Stimulated activated CD4-positive, alpha-beta T cell treated with anti-CD3 and anti-CD28 coated beads, Interleukin-2, amount 100 ng/mL, for 24 hours (primary cell): ENCODE measurements at regions not wholly inside any gene's neighbourhood (a gene's known extent, or its start where the extent isn't known, plus 50 kb on each side); places are given as distances from the start of the nearest gene placed in this dataset.
A peak's percentile ranks its signal among the peaks of the same experiment; 100 is the strongest.

Experiments
- DNase-seq, 2 donors: peaks; one replicate each; pipeline ENCODE4 v3.0.0-alpha.2; 2020

- DNase-seq = no peak
These were observed 1332.6 kb upstream of the CELF4 start for GRCh38 chr18:38898167-38898566.

- no peak for DNase-seq
These were observed 1330.0 kb upstream of the CELF4 start for GRCh38 chr18:38895560-38895959.

DNA sequence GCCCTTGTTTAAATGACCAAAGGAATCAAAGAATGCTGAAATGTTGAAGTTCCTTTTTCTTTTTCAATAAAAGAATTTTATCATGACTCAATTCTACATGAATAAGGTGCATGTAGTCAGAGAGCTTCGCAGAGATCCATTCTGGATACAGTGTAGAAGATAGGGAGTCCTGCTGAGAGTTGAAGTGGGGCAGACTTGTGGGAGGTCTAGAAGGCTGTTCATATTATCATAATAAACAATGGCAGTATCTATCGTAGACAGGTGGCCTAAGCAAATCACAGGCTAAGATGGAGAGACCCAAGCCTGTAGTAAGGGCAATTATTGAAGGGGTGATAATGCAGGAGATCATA is 1322.0 kb upstream of the CELF4 start:
- DNase-seq = no peak

DNA sequence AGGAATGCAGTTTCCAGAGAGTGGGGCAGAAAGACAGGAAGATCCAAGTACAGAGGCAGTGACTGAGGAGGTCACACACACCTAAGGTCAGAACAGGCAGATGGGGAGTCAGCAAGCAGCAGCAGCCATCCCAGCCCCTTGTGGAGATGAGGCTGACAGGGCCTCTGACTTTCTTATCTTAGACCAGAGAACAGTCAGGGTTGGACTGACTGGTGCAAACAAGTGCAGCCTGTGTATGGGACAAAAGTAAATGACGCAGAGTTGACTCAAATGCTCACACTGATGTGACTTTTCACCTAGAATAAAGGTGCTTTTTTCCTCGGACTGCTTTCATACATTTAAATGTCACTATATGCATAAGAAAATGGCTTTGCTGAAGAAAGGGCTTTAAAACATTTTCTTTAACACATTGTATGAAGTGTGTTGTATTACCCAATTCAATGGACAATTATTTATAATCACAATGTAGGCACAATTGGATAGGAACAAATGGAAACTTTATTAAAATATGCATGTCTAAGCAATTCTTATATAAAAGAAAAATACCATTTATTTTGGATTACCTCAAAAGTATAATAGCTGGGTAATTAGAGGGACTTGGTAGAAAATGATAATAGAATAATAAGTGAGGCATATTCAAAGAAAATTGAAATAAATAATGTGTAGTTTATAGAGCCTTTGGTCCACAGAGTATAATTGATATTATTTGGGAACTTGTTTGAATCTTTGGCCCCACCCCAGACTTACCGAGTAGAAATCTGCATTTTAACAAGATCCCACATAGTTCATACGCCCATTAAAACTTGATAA is 1321.5 kb upstream of the CELF4 start:
- no peak for DNase-seq

DNA sequence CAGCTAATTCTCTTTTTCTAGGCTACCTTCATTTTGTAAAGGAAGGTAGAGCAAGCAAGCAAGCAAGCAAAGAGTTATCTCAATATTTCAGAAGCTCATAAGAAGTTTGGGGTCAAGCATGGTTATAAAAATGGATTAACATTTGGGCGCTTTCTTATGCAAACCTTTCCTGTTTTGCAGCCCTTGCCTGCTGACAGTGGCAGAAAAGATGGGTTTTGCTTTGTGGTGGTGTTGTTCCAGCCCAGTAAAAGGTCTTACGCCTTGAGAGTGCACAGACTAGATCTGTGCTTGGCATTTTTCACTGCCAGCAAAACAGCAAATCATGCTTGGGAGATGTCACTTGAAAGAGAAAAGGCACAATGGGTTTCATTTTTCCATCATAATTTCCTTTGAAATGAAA is 1320.6 kb upstream of the CELF4 start:
- no peak for DNase-seq

DNA sequence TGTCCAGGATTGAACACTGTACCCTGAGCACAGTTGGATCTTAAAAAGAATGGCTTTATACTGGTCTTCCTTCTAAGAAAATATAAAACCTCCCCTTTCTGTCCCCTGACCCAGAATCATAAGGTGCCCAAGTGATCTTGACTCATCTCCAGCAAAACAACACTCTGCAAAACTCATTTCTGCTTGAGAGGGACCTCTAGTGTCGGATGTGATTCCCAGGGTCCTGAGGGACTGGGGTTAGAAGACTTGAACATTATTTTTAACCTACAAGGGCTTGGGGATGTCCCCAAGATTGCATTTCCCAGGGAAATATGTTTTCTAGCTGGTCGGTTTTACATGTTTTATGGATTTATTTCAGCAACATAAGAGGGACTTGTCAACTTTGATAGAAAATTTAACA is 1318.5 kb upstream of the CELF4 start:
- no peak for DNase-seq

- DNase-seq = no peak
These were observed 1317.5 kb upstream of the CELF4 start for GRCh38 chr18:38883111-38883510.

GRCh38 chr18:38879871-38880270 is 1314.3 kb upstream of the CELF4 start:
- no peak for DNase-seq

DNA sequence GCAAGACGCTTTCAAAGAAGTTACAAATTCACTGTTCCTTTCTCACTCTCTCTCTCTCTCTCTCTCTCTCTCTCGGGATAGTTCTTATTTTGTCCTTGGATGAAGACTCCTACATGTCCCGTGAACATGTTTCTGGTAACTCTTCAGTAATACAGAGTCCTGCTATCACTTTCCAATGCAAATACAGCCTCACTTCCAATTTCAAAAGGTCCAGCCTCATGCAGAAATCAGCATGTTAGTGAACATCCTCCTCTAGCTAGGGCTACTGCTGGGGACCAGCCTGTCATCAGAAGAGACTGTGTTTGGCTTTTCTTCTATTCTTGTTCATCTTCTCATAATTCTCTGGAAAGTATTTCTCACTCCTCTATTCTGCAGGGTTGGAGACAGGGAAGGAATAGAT is 1306.7 kb upstream of the CELF4 start:
- no peak for DNase-seq

GRCh38 chr18:38868757-38869156 is 1303.2 kb upstream of the CELF4 start:
- no peak for DNase-seq

DNA sequence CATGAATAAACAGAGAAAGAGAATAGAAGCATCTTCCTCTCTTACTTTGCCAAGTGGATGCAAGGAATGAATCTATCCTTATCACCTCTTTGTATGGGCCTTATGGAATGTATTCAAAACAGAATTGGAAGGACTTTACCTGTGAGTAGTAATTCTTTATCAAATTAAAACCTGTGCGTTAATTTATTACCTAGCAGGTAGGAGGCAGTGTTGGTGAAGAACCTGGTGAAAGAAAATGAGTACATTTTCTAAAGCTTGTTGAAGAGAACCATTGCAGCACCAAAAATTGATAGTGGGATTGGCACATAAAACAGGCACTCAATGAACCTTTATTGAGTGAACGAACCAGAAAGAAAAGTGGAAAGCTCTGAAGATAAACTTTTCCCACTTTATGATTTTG is 1302.1 kb upstream of the CELF4 start:
- no peak for DNase-seq

- no peak for DNase-seq
These were observed 1285.9 kb upstream of the CELF4 start for GRCh38 chr18:38851526-38851925.

- no peak for DNase-seq
These were observed 1281.7 kb upstream of the CELF4 start for GRCh38 chr18:38847326-38847725.

GRCh38 chr18:38843291-38843690 is 1277.7 kb upstream of the CELF4 start:
- no peak for DNase-seq

DNA sequence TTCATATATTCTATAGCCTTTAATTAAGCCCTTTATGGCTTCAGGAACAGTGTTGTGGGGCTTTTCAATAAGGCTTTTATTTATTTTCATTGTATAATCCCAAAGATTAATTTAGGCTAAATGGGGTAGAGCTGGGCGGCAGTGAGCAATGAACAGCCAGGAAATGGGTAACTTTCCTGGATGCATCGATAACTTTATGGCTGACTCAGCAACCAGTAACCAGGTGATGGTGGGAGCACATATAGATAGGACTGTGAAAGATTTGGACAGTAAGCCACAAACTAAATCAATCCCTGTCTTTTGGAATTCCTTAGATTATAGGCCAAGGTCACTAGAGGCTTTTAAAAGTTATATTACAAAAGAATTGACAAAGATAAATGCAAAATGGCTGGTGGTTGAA is 1260.6 kb upstream of the CELF4 start:
- no peak for DNase-seq

DNA sequence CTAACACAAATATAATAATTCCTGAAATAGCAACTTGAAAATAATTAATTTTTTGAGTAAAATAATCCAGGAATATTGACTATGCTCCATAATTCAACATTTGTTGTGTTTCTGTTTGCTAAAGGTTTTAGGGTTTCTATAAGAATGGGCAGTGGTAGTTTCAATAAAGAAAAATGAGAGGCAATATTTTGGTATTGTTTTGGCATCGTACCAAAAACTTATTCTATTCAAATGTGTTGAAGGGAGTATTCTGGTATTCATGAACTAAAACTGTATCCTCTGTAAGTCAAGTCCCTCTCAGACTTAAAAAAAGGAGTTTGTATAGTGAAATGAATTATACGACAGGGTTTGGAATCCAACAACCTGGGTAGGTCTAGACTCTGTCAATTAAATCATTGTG is 1245.6 kb upstream of the CELF4 start:
- DNase-seq = no peak

DNA sequence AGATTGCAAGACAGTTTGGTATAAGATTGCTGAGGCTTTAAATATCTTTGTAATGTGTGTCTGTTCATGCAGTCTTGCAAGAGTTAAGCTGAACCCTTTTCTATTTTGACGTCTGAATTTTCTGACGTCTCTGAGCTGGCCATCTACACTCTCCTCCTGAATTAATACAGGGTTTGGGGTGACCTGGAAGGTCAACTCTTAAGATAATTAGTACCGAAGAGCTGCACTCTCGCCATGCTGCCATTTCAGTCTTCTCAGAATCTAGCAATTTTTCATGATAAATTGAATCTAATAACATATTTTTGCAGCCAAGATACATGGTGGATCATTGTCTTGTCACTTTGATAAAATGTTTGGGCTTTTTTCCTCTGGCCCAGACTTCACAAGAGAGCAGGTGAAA is 1245.2 kb upstream of the CELF4 start:
- DNase-seq = no peak

- no peak for DNase-seq
These were observed 1242.3 kb upstream of the CELF4 start for GRCh38 chr18:38807915-38808314.

GRCh38 chr18:38805256-38805655 is 1239.7 kb upstream of the CELF4 start:
- DNase-seq = no peak

DNA sequence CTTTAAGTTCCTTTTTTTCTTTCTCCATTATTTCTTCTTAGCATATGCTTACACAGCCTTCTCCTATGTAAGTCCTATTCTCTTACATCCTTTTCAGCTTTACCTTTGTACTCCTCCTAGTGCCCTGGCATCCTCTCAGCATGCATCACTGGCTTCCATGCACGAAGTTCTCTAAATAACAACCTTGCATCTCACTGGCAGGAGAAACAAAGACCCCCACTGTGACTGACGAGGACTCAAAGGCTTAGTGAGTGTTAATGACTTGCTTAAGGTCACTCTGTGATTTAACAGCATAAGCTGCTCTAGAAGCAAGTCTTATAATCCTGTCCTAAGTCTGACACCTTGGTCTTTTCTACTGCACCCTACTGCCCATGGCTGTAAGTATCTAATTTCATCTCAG is 1236.0 kb upstream of the CELF4 start:
- no peak for DNase-seq

GRCh38 chr18:38796762-38797161 is 1231.2 kb upstream of the CELF4 start:
- no peak for DNase-seq

DNA sequence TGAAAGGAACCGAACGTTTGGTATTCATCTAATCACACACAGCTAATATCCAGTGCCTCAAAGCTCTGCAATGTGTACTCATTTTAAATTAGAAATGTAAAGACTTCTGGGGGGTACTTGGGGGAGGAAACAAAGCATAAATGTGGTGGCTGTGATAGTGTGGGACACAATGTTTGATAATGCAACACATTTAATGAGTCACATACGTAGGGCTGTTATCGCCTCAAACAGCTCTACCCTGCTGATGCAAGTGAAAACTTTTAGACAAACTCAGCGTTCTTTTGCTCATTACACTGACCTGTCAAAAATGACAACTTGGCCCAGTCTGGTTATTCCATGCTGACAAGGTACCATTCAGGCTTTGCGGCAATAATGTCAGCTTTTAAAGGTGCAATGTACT is 1227.1 kb upstream of the CELF4 start:
- no peak for DNase-seq

DNA sequence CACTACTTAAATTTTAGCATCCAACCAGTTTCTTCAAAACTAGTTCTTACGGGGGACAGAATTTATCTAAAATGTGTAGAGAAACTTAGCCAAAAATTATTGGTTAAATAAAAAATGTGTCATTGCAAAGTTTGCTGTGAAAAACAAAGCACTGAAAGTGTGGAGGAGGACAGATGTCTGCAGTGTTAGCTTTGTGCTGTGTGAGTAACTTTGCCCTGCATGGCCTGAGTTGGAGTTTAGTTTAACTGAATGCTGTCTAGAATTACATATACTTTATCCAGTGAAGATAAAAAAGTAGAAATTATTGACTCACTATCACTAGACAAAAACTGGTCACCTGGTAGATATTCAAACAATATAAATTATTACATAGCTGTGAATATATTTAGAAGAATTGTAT is 1225.2 kb upstream of the CELF4 start:
- no peak for DNase-seq

- DNase-seq = peak in 1 of 2 donors; percentile 1
These were observed 1224.7 kb upstream of the CELF4 start for GRCh38 chr18:38790303-38790702.

- DNase-seq = no peak
These were observed 1223.5 kb upstream of the CELF4 start for GRCh38 chr18:38789141-38789540.
